Fibroblast of skin of abdomen (primary cell): ENCODE measurements at regions not wholly inside any gene's neighbourhood (a gene's known extent, or its start where the extent isn't known, plus 50 kb on each side); places are given as distances from the start of the nearest gene placed in this dataset.
"Not testable (repeated sequence)": the region's sequence is repeated elsewhere in the genome, so short reads cannot be mapped to it uniquely, and the experiment has no call there.

Experiments
- DNase-seq: peaks from one replicate; pipeline ENCODE4 v3.0.0-alpha.2; 2013

GRCh38 chr4:128646893-128647292 is 162.6 kb upstream of the JADE1 start:
- not testable (repeated sequence) for DNase-seq

GRCh38 chr4:128644693-128645654 is 164.5 kb upstream of the JADE1 start:
- not testable (repeated sequence) for DNase-seq

DNA sequence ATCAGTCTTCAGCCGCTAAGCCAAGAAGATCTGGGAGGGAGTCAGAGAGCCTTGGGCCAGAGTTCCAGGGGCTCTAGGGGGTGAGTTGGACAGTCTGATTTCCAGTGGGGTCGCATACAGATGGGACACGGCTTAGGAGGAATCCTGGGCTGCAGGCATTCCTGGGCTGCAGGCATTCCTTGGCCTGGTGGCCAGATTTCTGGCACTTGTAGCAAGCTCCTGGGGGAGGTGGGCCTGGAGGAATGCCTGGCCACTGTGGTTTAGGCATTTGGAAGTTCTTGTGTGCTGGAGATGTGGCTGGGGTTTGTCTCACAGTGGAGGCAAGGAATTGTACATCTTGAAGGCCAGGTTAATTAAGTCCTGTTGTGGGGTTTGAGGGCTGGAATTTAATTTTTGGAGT is 165.4 kb upstream of the JADE1 start:
- DNase-seq = peak; percentile 80

DNA sequence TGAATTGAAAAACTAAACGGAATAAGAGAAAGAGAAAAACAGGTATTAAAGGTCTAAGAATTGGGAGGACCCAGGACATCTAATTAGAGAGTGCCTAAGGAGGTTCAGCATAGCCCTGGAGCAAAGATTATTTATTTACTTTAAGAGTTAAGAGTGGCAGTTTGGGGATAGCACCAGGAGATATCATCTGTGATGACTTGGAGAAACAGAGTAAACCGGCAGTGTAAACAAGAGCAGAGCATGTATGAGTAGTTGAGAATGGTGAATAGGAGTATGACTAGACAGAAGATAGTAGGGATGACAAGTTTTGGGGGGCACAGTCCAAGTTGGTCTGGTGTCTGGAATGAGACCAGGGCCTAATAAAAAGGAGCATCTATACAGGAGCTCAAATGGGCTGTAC is 167.9 kb upstream of the JADE1 start:
- not testable (repeated sequence) for DNase-seq

GRCh38 chr4:128639541-128640270 is 169.8 kb upstream of the JADE1 start:
- peak; percentile 73 for DNase-seq

- no peak for DNase-seq
Measured at GRCh38 chr4:128636906-128637305, 172.6 kb upstream of the JADE1 start.

DNA sequence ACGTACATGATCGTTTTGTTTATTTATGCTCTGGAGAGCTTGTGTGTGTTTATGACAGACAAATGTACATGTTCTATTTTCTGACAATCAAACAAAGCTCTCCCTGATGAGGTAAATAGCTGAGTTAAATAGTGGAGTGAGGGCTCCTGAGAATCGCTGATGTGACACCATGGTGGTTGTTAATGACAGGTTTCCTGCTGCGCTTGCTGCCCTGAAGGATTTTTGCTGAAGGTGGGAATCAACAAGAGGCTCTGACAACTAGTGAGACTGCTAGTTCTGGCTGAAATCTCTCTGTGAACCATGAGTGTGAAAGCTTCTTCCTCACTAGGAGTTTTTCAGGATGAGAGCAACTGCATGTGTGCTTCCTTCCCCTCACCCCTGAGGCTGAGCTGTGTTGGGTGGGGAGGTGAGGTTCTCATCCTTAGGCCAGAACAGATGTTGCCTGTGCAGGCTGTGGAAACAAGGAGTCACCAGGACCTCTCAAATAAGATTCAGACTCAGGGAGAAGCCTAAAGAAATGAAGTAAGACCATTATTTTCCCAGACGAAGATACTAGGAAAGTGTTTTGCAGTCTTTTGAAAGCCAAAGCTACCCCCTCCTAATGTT is 173.4 kb upstream of the JADE1 start:
- no peak for DNase-seq

GRCh38 chr4:128635141-128635954 is 174.2 kb upstream of the JADE1 start:
- peak; percentile 26 for DNase-seq

DNA sequence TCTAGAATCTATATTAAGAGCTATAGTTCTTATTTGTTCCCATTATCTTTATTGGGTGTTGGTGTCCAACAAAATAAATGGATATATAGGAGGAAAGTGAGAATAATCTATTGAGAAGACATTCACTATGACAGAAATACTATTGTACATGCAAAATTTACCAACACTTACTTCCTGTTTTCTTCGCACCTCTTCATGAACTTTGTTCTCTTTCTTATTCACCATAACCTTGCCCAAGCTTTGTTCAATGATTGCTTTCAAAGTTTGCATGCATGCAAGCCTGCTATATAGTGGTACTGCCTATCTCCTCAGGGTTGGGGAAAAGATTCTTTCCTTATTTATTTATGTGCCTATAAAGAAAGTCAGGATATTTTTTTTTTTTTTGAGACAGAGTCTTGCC is 176.4 kb upstream of the JADE1 start:
- no peak for DNase-seq

GRCh38 chr4:128630871-128631270 is 178.6 kb upstream of the JADE1 start:
- no peak for DNase-seq

- no peak for DNase-seq
Measured at GRCh38 chr4:128623508-128624215, 185.8 kb upstream of the JADE1 start.

DNA sequence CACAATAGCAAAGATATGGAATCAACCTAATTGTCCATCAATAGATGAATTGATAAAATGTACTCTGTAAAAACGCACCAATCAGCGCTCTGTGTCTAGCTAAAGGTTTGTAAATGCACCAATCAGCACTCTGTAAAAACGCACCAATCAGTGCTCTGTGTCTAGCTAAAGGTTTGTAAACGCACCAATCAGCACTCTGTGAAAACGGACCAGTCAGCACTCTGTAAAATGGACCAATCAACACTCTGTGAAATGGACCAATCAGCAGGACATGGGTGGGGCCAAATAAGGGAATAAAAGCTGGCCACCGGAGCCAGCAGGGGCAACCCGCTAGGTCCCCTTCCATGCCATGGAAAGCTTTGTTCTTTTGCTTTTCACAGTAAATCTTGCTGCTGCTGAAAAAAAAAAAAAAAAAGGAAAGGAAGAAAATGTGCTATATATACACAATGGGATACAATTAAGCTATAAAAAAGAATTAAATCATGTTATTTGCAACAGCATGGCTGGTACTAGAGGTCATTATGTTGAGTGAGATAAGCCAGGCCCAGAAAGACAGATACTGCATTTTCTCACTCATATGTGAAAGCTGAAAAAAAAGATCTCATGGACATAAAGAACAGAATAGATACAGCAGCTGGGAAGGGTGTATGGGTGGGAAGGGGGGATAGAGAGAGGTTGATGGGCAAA is 189.1 kb upstream of the JADE1 start:
- DNase-seq = not testable (repeated sequence)

DNA sequence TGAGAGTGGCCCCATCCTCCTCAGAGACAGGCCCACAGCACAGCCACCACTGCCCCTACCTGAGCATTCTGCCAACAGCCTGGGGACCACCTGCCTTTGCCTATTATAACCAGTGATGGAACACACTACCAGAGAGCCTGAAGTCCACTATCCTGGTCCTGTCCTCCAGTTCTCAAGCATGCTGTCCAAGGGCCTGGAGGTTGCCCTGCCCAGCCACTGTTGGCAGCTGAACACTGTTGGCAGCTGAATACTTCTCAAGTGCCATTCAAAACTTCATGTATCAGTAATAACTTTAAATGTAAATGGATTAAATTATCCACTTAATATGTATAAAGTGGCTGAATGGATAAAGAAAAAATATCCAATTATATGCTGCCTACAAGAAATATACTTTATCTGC is 194.3 kb upstream of the JADE1 start:
- DNase-seq = no peak

DNA sequence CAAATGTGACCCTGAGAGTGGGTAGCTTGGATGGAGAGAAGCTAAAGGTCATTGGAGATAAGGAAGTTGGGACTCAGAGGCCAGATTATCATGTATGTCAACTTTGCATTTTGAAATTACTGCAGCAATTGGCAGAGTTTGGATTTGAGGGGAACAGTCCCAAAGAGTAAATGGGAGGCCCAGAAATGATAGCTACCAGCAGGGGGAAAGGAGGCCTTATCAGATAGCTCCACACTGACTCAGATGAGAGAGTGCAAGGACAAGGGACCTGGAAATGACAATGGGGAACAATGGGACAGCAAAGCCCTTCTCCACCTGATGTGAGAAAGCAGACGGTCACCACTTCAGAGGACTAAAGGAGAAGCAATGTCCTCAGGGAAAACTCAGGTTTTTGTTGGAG is 201.5 kb upstream of the JADE1 start:
- no peak for DNase-seq

DNA sequence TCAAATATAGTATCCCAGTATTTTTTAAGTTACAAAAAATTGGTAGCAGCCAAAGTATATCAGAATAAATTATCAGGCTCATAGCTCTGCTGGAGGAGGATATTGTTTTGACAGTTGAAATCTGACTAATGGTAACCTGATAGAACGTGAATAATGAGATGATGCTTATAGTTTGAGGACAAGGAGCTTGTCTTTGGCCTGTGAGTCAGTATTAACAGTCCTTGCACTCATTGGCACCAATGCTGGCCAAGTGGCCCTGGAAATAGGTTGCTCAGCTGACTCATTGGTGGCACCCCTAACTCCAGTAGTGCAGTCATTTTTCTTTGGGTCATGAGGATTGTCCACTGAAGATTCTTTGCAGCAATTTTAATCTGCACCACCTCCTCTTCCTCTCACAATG is 203.3 kb upstream of the JADE1 start:
- DNase-seq = peak; percentile 58

- DNase-seq = no peak
Measured at GRCh38 chr4:128604840-128605239, 204.7 kb upstream of the JADE1 start.

DNA sequence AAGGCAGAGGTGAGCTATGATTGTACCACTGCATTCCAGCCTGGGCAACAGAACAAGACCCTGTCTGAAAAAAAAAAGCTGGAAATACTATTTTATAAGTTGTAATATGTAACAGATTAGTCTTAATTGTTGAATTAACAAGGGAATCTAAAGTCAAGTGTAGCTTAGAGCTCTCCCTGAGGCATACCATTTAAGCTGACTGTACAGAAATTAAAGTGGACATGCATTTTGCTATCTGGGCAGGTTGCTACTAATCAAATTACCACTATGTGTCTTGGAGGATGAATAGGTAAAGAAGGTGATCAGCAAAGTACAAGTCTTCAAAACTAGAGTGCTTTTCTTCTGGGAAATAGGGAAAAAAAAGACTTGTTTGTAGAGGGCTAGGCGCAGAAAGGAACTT is 205.3 kb upstream of the JADE1 start:
- DNase-seq = no peak

DNA sequence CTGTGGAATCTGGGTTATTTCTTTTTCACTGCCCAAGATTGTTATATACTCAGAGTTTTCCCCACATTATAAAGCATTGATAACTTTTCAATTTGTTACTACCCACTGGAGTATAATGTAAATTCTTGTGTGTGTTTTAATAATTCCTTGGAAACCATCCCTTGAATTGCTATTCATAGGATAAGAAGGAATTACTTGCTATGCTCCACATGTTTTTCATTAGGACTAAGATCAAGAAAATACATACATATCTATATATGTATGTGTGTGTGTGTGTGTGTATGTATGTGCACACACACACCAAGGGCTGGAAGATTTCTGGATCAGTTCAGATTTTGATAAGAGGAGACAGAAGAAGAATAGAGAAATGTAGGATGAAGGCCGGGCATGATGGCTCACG is 206.4 kb upstream of the JADE1 start:
- DNase-seq = peak; percentile 46

GRCh38 chr4:128601991-128602695 is 207.4 kb upstream of the JADE1 start:
- peak; percentile 79 for DNase-seq
